Left ventricle myocardium inferior (tissue), 1 donor: ENCODE measurements at regions not wholly inside any gene's neighbourhood (a gene's known extent, or its start where the extent isn't known, plus 50 kb on each side); places are given as distances from the start of the nearest gene placed in this dataset.

Experiments used
- DNase-seq: peaks from one replicate; pipeline ENCODE4 v3.0.0-alpha.2; 2020
- H3K27ac ChIP-seq: fragments of 200-600 bp; replicated peaks from 2 replicates; pipeline ENCODE4 v1.8.0; 2021
- H3K27me3 ChIP-seq: fragments of 200-600 bp; 2 replicates; pipeline ENCODE4 v1.8.0; 2021; ENCODE audit warnings: low read depth
- H3K36me3 ChIP-seq: fragments of 200-600 bp; 2 replicates; pipeline ENCODE4 v1.8.0; 2021
- H3K4me1 ChIP-seq: fragments of 200-600 bp; 2 replicates; pipeline ENCODE4 v1.8.0; 2021
- H3K4me3 ChIP-seq: fragments of 200-600 bp; 2 replicates; pipeline ENCODE4 v1.8.0; 2021; ENCODE audit warnings: mild to moderate bottlenecking, moderate library complexity
- H3K9me3 ChIP-seq: fragments of 200-600 bp; replicated peaks from 2 replicates; pipeline ENCODE4 v1.8.0; 2021
- intact Hi-C: fragments of 100-400 bp; cut with micrococcal nuclease; formaldehyde crosslinking; loops from one replicate; pipeline ENCODE4 v1.11.0; 2022
- TF ChIP-seq, protein P1 (sequence below): fragments of 200-600 bp; IDR thresholded peaks from 2 replicates; pipeline ENCODE4 v1.8.0; 2021; ENCODE audit warnings: antibody characterized with exemption, mild to moderate bottlenecking, borderline replicate concordance
- donor health status: DM: no; HTN: yes; CAD: no; lungs with severe emphysema.

DNA sequence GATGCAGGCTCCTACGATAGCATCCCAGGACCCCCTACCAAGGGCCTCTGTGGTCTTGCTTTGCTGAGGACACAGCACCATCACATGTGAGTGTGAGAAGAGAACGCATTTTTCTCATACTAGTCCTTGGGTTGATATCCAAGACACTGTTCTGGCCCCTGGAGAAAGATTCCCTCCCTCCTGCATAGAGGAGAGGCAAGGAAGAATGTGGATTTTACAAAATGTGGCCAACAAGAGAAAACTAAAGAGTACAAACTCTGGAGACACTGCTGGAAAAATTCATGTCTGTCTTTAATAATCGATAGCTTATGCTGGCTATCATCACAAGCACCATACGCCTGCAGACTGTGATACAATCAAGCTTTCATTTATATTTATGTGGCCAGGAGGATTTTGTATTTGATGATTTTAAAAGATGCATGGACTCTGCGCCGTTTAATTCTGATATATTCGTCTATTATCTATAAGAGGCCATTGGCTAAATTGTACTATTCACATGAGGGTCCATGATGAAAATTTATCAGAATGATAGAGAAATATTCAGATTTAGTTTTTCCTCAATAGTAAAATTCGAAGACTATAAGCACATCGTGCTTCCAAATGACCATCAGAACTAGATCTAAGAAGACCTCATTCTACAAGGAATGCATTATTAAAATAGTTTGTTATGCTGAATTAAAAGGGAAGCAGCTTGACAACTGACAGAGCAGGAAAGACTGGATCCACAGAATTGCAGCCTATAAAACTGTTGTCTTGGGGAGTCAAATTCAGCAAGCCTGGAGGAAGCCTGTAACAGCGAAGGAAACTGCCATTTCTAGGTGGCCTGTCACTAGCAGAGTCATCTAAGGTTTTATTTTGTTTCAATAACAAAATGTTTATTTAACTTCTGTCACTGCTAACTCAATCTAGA lies 578.7 kb downstream of the DIAPH3 start:
- Histone ChIP-seq H3K9me3 (no peaks in the 10 kb centered on the region), H3K36me3 (no peaks in the 10 kb centered on the region), H3K27me3 (no peaks in the 10 kb centered on the region), H3K27ac (no peak overlapping the region), H3K4me1 (no peaks in the 10 kb centered on the region), H3K4me3 (no peak overlapping the region)
- no peak for DNase-seq
- TF ChIP-seq, protein P1, sequence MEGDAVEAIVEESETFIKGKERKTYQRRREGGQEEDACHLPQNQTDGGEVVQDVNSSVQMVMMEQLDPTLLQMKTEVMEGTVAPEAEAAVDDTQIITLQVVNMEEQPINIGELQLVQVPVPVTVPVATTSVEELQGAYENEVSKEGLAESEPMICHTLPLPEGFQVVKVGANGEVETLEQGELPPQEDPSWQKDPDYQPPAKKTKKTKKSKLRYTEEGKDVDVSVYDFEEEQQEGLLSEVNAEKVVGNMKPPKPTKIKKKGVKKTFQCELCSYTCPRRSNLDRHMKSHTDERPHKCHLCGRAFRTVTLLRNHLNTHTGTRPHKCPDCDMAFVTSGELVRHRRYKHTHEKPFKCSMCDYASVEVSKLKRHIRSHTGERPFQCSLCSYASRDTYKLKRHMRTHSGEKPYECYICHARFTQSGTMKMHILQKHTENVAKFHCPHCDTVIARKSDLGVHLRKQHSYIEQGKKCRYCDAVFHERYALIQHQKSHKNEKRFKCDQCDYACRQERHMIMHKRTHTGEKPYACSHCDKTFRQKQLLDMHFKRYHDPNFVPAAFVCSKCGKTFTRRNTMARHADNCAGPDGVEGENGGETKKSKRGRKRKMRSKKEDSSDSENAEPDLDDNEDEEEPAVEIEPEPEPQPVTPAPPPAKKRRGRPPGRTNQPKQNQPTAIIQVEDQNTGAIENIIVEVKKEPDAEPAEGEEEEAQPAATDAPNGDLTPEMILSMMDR, result no peak
- intact Hi-C loops, result no loop called here

DNA sequence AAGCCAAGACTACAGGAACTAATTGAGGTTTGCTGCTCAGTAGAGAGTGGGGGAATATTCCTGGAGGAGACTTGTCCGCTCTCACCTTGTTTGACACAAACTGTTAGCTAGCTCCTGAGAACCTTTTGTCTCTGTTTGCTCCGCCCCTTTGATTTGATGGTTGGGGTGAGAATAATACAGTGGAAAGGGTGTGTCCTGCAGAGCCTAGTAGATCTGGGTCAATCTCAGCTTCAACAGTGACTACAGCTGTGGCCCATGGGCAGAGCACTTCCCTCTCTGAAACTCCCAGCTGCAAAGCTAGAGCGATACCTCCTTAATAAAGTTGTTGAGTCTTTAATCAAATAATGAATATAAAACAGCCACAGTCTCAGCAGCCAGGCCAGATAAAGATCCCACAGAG lies 576.7 kb downstream of the DIAPH3 start:
- H3K4me1 ChIP-seq, result no peaks in the 10 kb centered on the region
- H3K4me3 ChIP-seq, result no peak overlapping the region
- no peak overlapping the region for H3K27ac ChIP-seq
- H3K36me3 ChIP-seq, result no peaks in the 10 kb centered on the region
- H3K27me3 ChIP-seq, result no peaks in the 10 kb centered on the region
- intact Hi-C loops, result no loop called here
- TF ChIP-seq, protein P1, result no peak
- DNase-seq, result no peak
- H3K9me3 ChIP-seq, result no peaks in the 10 kb centered on the region

DNA sequence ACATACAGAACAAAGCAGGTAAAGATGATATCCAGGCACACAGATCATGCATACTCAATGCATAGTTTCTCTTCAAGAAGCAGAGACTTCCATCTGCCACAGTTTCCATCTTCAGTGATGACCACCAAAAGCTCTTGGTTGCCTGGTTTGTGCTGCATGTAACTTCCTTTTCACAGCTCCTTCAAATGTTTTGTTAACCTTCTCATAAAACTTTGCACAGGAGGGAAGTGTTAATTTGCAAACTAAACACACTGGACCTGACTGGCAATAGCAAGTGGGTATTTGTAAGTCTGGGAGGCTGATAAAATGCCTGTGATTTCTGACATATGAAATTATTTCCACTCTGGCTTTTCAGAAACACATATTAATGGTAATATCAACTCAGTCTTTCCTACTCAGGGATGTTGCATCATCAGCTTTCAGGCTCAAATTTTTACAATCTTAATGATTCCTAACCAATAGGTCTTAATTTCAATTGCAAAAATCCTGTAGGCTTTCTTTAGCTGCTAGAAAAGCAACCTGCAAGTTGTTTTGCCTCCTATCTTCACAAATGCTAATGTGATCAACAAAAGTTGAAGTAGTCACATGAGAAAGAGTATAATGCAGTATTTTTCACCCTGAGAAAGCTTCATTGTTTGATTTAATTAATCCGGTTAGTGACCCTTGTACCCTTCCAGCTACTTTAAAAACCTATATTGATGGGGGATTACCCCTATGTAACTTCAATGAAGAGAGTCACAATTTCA lies 575.6 kb downstream of the DIAPH3 start:
- intact Hi-C loops, result no loop called here
- no peaks in the 10 kb centered on the region for H3K4me1 ChIP-seq
- TF ChIP-seq, protein P1, result no peak
- no peaks in the 10 kb centered on the region for H3K36me3 ChIP-seq
- no peaks in the 10 kb centered on the region for H3K9me3 ChIP-seq
- no peaks in the 10 kb centered on the region for H3K27me3 ChIP-seq
- no peak overlapping the region for H3K4me3 ChIP-seq
- no peak for DNase-seq
- no peak overlapping the region for H3K27ac ChIP-seq

DNA sequence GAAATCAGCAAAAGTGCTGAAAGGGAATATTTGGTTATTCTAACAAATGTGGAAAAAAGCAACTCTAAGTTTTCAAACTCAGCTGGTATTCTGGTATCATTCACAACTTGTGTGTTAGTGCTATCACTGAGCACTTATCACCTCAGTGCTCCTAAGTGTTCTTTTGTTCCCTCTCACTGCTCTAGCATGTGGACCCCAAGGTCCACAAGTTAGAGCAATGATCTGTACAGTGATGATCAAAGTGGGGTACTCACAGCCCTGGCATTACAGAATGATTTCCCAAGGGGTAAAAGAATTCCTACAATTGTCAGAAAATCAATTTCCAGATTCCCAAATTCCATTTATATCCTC lies 575.0 kb downstream of the DIAPH3 start:
- Histone ChIP-seq H3K9me3 (no peaks in the 10 kb centered on the region), H3K36me3 (no peaks in the 10 kb centered on the region), H3K27ac (no peak overlapping the region), H3K27me3 (no peaks in the 10 kb centered on the region), H3K4me1 (no peaks in the 10 kb centered on the region), H3K4me3 (no peak overlapping the region)
- DNase-seq, result no peak
- intact Hi-C loops, result no loop called here
- TF ChIP-seq, protein P1, result no peak

DNA sequence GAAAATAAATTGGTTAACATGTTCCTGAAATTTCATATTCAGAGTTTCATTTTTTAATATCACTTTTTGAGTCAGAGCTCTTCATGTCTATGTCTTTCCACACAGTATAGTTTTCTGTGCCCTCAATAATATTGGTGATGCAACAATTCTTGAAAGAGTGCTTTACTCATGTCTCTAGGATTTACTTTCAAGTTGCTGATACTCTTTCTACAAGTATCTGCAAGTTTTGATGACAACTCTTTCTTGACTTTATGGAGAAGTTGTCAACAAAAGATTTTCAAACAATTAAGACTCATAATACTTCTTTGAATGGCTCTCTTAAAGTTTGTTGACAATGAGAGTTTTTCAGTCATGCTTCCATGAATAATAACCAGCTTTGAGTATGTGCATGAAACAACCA lies 561.7 kb downstream of the DIAPH3 start:
- Histone ChIP-seq H3K27ac (no peak overlapping the region), H3K4me3 (no peak overlapping the region), H3K9me3 (peaks cover 31% of the 10 kb centered on the region), H3K36me3 (no peaks in the 10 kb centered on the region), H3K27me3 (no peaks in the 10 kb centered on the region), H3K4me1 (no peaks in the 10 kb centered on the region)
- intact Hi-C loops, result no loop called here
- no peak for DNase-seq
- TF ChIP-seq, protein P1, result no peak
